ENCODE measurements at regions not wholly inside any gene's neighbourhood (a gene's known extent, or its start where the extent isn't known, plus 50 kb on each side); places are given as distances from the start of the nearest gene placed in this dataset.

- Mint-ChIP-seq H3K36me3 (no peaks in the 10 kb centered on the region), H3K4me3 (no peak overlapping the region), H3K9me3 (peaks cover 5% of the 10 kb centered on the region), H3K27ac (no peak overlapping the region), H3K27me3 (no peaks in the 10 kb centered on the region), H3K4me1 (ENCODE audit: unreplicated experiment) (peaks cover 7% of the 10 kb centered on the region)
- no peak for TF ChIP-seq CTCF (conservative IDR thresholded peaks at IDR 0.05)
- DNase-seq (ENCODE audit: extremely low spot score, unreplicated experiment), result no peak
These were observed 521.9 kb downstream of the KLF5 start for GRCh38 chr13:73580513-73581267.

- Mint-ChIP-seq H3K27me3 (no peaks in the 10 kb centered on the region), H3K36me3 (no peaks in the 10 kb centered on the region), H3K4me1 (ENCODE audit: unreplicated experiment) (peaks cover 7% of the 10 kb centered on the region), H3K4me3 (no peak overlapping the region), H3K9me3 (peaks cover 2% of the 10 kb centered on the region), H3K27ac (no peak overlapping the region)
- DNase-seq (ENCODE audit: extremely low spot score, unreplicated experiment), result no peak
- TF ChIP-seq CTCF (conservative IDR thresholded peaks at IDR 0.05), result no peak
These were observed 520.9 kb downstream of the KLF5 start for GRCh38 chr13:73579574-73580274.

- peaks cover 4% of the 10 kb centered on the region for H3K4me1 Mint-ChIP-seq (ENCODE audit: unreplicated experiment)
- H3K9me3 Mint-ChIP-seq, result no peaks in the 10 kb centered on the region
- no peak for DNase-seq (ENCODE audit: extremely low spot score, unreplicated experiment)
- H3K36me3 Mint-ChIP-seq, result no peaks in the 10 kb centered on the region
- H3K4me3 Mint-ChIP-seq, result no peak overlapping the region
- no peak for TF ChIP-seq CTCF (conservative IDR thresholded peaks at IDR 0.05)
- no peak overlapping the region for H3K27ac Mint-ChIP-seq
- no peaks in the 10 kb centered on the region for H3K27me3 Mint-ChIP-seq
These were observed 519.6 kb downstream of the KLF5 start for GRCh38 chr13:73578251-73578875.

- TF ChIP-seq CTCF (conservative IDR thresholded peaks at IDR 0.05), result no peak
- Mint-ChIP-seq H3K4me3 (no peak overlapping the region), H3K36me3 (no peaks in the 10 kb centered on the region), H3K4me1 (ENCODE audit: unreplicated experiment) (no peaks in the 10 kb centered on the region), H3K27ac (no peak overlapping the region), H3K9me3 (no peaks in the 10 kb centered on the region), H3K27me3 (no peaks in the 10 kb centered on the region)
- DNase-seq (ENCODE audit: extremely low spot score, unreplicated experiment), result no peak
These were observed 517.5 kb downstream of the KLF5 start for GRCh38 chr13:73576291-73576690.

GRCh38 chr13:73572824-73573223 is 514.0 kb downstream of the KLF5 start:
- Mint-ChIP-seq H3K27ac (no peak overlapping the region), H3K4me3 (no peak overlapping the region), H3K4me1 (ENCODE audit: unreplicated experiment) (no peaks in the 10 kb centered on the region), H3K36me3 (no peaks in the 10 kb centered on the region), H3K9me3 (no peaks in the 10 kb centered on the region), H3K27me3 (no peaks in the 10 kb centered on the region)
- DNase-seq (ENCODE audit: extremely low spot score, unreplicated experiment), result no peak
- no peak for TF ChIP-seq CTCF (conservative IDR thresholded peaks at IDR 0.05)

Data from type B pancreatic cell (in vitro differentiated cells).